ENCODE measurements at regions not wholly inside any gene's neighbourhood (a gene's known extent, or its start where the extent isn't known, plus 50 kb on each side); places are given as distances from the start of the nearest gene placed in this dataset.

DNA sequence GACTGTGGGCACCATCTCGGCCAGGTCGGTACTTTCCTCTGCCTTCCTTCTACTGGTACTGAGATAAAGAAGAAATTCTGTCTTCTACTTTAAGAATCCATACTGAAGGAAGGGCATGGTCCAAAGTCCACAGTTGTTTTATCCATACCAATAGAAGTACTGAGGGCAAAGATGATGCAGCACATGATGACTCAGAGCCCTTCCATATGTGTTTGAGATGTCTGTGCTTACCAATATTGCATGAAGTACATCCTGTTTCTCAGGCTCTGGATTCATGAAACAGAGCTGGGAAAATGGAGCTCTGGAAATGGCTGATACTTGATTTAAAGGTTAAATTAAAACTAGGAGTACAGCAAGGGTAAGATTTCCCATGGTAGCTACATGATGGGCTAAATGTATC lies 799.9 kb downstream of the NLGN4Y start:
- no peak for DNase-seq (ENCODE audit: low read depth in 4 of 6, low spot score in 6 of 6)
- H3K4me1 ChIP-seq (ENCODE audit: control insufficient read depth, insufficient read depth, low read length): no peaks in the 10 kb centered on the region
- no CpG with 5 or more reads among the region's 2 CpGs for WGBS (ENCODE audit: insufficient coverage)
- no peak overlapping the region for H3K4me3 ChIP-seq (ENCODE audit: low read depth, low read length)
- H3K36me3 ChIP-seq (ENCODE audit: control insufficient read depth, insufficient read depth, low read length): no peaks in the 10 kb centered on the region
- no peaks in the 10 kb centered on the region for H3K27me3 ChIP-seq (ENCODE audit: control insufficient read depth, insufficient read depth, low read length)
- H3K9me3 ChIP-seq (ENCODE audit: control insufficient read depth, insufficient read depth, low read length): no peaks in the 10 kb centered on the region
- H3K27ac ChIP-seq (ENCODE audit: low read depth, low read length): no peak overlapping the region

DNA sequence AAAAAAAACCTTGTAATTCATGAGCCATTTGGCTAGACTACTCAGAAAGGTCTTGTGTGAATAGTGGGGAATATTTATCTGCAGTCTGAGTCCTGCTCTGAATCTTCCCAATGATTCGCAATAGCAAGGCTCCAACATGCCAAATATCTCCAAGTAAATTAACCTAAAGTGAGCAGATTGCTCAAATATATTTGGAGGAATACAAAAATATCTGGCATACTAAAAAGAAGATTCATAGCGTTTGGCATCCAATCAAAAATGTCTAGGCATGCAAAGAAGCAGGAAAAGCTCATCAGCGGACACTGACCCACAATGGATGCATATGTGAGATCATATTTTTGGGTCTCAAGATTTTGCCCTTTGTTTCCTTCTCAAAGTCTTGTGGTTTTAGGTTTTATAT lies 800.9 kb downstream of the NLGN4Y start:
- no peak overlapping the region for H3K27ac ChIP-seq (ENCODE audit: low read depth, low read length)
- WGBS (ENCODE audit: insufficient coverage): no CpG with 5 or more reads among the region's 3 CpGs
- no peaks in the 10 kb centered on the region for H3K9me3 ChIP-seq (ENCODE audit: control insufficient read depth, insufficient read depth, low read length)
- DNase-seq (ENCODE audit: low read depth in 4 of 6, low spot score in 6 of 6): no peak
- no peaks in the 10 kb centered on the region for H3K36me3 ChIP-seq (ENCODE audit: control insufficient read depth, insufficient read depth, low read length)
- no peak overlapping the region for H3K4me3 ChIP-seq (ENCODE audit: low read depth, low read length)
- no peaks in the 10 kb centered on the region for H3K4me1 ChIP-seq (ENCODE audit: control insufficient read depth, insufficient read depth, low read length)
- H3K27me3 ChIP-seq (ENCODE audit: control insufficient read depth, insufficient read depth, low read length): no peaks in the 10 kb centered on the region

DNA sequence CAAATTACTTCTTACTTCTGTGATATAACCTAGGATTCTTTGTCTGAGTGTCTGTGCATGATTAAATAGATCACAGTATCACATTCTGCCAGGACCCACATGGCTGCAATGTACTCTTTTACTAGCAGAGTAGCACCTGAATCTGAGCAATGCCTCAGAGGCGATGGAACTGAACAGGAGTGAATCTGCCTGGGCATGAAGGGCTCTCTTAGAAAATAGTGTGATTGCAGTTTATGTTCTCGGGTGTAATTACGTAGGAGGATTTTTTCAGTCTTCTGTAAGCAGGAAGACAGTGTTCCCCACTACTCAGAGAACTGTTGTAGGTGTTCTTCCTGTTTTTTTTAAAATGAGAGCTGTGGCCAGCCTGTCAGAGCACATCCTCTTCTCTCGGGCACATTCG lies 802.3 kb downstream of the NLGN4Y start:
- no peaks in the 10 kb centered on the region for H3K9me3 ChIP-seq (ENCODE audit: control insufficient read depth, insufficient read depth, low read length)
- no peak overlapping the region for H3K27ac ChIP-seq (ENCODE audit: low read depth, low read length)
- H3K27me3 ChIP-seq (ENCODE audit: control insufficient read depth, insufficient read depth, low read length): no peaks in the 10 kb centered on the region
- no CpG with 5 or more reads among the region's 5 CpGs for WGBS (ENCODE audit: insufficient coverage)
- H3K4me1 ChIP-seq (ENCODE audit: control insufficient read depth, insufficient read depth, low read length): no peaks in the 10 kb centered on the region
- H3K4me3 ChIP-seq (ENCODE audit: low read depth, low read length): no peak overlapping the region
- no peak for DNase-seq (ENCODE audit: low read depth in 4 of 6, low spot score in 6 of 6)
- no peaks in the 10 kb centered on the region for H3K36me3 ChIP-seq (ENCODE audit: control insufficient read depth, insufficient read depth, low read length)

DNA sequence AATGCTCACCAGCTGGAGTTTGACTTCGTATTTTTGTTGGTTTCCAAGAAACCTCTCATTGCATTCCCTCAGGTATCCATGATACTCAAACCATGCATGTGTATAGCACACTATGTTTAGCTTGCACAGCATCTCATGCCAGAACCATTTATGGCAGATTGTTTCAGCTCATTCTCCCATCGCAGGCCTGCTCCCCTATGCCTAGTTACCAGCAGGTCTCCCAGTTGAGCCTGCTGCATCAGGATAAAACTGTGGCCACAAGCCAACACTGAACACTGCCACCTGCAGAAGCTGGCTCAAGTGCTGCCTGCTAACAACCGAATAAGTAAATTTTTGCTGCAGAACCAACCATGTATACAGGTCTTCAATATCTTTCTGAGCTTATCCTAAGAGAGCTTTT lies 804.5 kb downstream of the NLGN4Y start:
- peak in 2 of 6 donors; percentile 3 to 72 for DNase-seq (ENCODE audit: low read depth in 4 of 6, low spot score in 6 of 6)
- H3K4me3 ChIP-seq (ENCODE audit: low read depth, low read length): no peak overlapping the region

DNA sequence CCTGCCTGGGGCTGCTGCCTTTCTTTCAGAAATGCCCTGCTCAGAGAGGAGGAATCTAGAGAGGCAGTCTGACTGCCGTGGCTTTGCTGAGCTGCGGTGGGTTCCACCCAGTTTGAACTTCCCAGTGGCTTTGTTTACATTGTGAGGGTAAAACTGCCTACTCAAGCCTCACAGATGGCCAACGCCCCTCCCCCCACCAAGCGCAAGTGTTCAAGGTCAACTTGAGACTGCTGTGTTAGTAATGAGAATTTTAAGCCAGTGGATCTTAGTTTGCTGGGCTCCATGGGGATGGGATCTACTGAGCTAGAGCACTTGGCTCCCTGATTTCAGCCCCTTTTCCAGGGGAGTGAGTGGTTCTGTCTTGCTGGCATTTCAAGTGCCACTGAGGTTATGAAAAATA lies 819.2 kb downstream of the NLGN4Y start:
- no peak for DNase-seq (ENCODE audit: low read depth in 4 of 6, low spot score in 6 of 6)
- no peaks in the 10 kb centered on the region for H3K9me3 ChIP-seq (ENCODE audit: control insufficient read depth, insufficient read depth, low read length)
- H3K27me3 ChIP-seq (ENCODE audit: control insufficient read depth, insufficient read depth, low read length): no peaks in the 10 kb centered on the region
- no peak overlapping the region for H3K4me3 ChIP-seq (ENCODE audit: low read depth, low read length)
- no peaks in the 10 kb centered on the region for H3K4me1 ChIP-seq (ENCODE audit: control insufficient read depth, insufficient read depth, low read length)
- H3K27ac ChIP-seq (ENCODE audit: low read depth, low read length): no peak overlapping the region
- no peaks in the 10 kb centered on the region for H3K36me3 ChIP-seq (ENCODE audit: control insufficient read depth, insufficient read depth, low read length)
- no CpG with 5 or more reads among the region's 4 CpGs for WGBS (ENCODE audit: insufficient coverage)

More for the DNA sequence above, 804.5 kb downstream of the NLGN4Y start:
- Histone ChIP-seq H3K36me3 (ENCODE audit: control insufficient read depth, insufficient read depth, low read length) (no peaks in the 10 kb centered on the region), H3K27ac (ENCODE audit: low read depth, low read length) (no peak overlapping the region), H3K27me3 (ENCODE audit: control insufficient read depth, insufficient read depth, low read length) (no peaks in the 10 kb centered on the region), H3K9me3 (ENCODE audit: control insufficient read depth, insufficient read depth, low read length) (no peaks in the 10 kb centered on the region), H3K4me1 (ENCODE audit: control insufficient read depth, insufficient read depth, low read length) (no peaks in the 10 kb centered on the region)
- no CpG with 5 or more reads among the region's 3 CpGs for WGBS (ENCODE audit: insufficient coverage)

DNA sequence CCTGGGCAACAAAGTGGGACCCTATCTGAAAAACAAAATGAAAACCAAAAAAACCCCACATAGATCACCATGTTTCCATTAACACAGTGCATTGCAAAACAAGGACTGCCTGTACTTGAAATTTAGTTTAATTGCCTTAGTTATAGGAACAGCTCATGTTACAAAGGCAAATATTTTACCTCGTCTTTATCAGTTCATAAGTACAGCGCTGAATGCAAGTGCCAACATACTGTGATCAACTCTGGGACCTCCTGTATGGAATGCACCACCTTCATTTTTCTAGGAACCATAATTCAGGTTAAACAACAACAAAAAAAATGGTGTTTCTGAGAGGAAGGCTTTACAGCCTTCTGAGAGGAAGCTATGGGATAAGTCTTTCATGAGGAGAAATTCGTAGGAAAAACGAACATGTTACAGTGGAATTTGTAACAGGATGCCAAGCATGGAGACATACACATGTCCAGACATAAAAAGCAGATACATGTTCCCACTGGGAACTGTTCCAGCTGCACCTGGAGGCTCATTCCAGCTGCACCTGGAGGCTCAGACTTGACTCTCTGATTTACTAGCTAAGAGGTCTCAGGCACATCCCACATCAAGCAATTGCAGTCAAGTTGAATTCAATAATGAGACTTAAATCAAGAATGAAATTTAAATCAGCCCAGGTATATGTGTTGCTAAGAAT lies 821.3 kb downstream of the NLGN4Y start:
- H3K36me3 ChIP-seq (ENCODE audit: control insufficient read depth, insufficient read depth, low read length): no peaks in the 10 kb centered on the region
- no peaks in the 10 kb centered on the region for H3K9me3 ChIP-seq (ENCODE audit: control insufficient read depth, insufficient read depth, low read length)
- H3K4me1 ChIP-seq (ENCODE audit: control insufficient read depth, insufficient read depth, low read length): no peaks in the 10 kb centered on the region
- WGBS (ENCODE audit: insufficient coverage): no CpG with 5 or more reads among the region's 4 CpGs
- H3K27ac ChIP-seq (ENCODE audit: low read depth, low read length): no peak overlapping the region
- no peak for DNase-seq (ENCODE audit: low read depth in 4 of 6, low spot score in 6 of 6)
- no peaks in the 10 kb centered on the region for H3K27me3 ChIP-seq (ENCODE audit: control insufficient read depth, insufficient read depth, low read length)
- H3K4me3 ChIP-seq (ENCODE audit: low read depth, low read length): no peak overlapping the region

DNA sequence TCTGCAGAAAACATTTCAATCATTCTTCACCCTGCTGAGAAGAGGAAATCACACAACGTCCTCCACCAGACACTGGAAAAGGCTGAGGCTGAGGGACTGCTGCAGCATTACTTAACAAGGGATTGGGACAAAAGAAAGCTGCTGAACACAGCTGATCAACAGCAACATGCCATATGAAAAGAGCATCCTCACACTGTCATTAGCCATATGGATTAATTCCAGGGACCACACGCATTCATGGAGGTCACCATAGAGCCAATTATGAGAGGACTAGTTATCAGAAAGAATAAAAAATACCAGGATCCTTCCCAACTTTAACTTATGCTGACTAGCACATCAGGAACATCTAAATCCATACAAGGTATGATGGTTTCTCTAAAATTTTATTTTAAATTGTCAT lies 825.0 kb downstream of the NLGN4Y start:
- H3K27me3 ChIP-seq (ENCODE audit: control insufficient read depth, insufficient read depth, low read length): no peaks in the 10 kb centered on the region
- H3K4me1 ChIP-seq (ENCODE audit: control insufficient read depth, insufficient read depth, low read length): no peaks in the 10 kb centered on the region
- no peak overlapping the region for H3K27ac ChIP-seq (ENCODE audit: low read depth, low read length)
- no peak for DNase-seq (ENCODE audit: low read depth in 4 of 6, low spot score in 6 of 6)
- H3K36me3 ChIP-seq (ENCODE audit: control insufficient read depth, insufficient read depth, low read length): no peaks in the 10 kb centered on the region
- no peak overlapping the region for H3K4me3 ChIP-seq (ENCODE audit: low read depth, low read length)
- no peaks in the 10 kb centered on the region for H3K9me3 ChIP-seq (ENCODE audit: control insufficient read depth, insufficient read depth, low read length)
- no CpG with 5 or more reads among the region's 2 CpGs for WGBS (ENCODE audit: insufficient coverage)

DNA sequence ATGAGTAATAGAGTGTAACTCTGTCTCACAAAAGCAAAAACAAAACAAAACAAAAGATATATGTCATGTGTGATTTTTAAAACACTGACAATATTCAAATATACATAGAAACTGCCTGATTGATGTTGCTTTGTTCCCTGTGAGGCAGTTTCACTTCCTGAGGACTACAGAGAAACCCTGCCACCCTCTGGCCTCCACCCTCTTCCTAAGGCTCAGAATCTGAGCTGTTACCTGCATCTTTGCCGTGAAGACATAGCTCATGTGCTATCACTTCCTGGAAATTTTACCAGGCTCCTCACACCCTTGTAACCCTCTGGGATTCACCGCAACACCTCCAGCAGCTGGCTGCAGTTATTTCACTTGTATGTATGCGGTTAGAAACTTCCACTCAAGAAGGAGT lies 831.0 kb downstream of the NLGN4Y start:
- WGBS (ENCODE audit: insufficient coverage): no CpG with 5 or more reads among the region's 3 CpGs
- no peaks in the 10 kb centered on the region for H3K27me3 ChIP-seq (ENCODE audit: control insufficient read depth, insufficient read depth, low read length)
- DNase-seq (ENCODE audit: low read depth in 4 of 6, low spot score in 6 of 6): no peak
- H3K36me3 ChIP-seq (ENCODE audit: control insufficient read depth, insufficient read depth, low read length): no peaks in the 10 kb centered on the region
- H3K4me1 ChIP-seq (ENCODE audit: control insufficient read depth, insufficient read depth, low read length): no peaks in the 10 kb centered on the region
- no peak overlapping the region for H3K4me3 ChIP-seq (ENCODE audit: low read depth, low read length)
- no peaks in the 10 kb centered on the region for H3K9me3 ChIP-seq (ENCODE audit: control insufficient read depth, insufficient read depth, low read length)
- H3K27ac ChIP-seq (ENCODE audit: low read depth, low read length): no peak overlapping the region

DNA sequence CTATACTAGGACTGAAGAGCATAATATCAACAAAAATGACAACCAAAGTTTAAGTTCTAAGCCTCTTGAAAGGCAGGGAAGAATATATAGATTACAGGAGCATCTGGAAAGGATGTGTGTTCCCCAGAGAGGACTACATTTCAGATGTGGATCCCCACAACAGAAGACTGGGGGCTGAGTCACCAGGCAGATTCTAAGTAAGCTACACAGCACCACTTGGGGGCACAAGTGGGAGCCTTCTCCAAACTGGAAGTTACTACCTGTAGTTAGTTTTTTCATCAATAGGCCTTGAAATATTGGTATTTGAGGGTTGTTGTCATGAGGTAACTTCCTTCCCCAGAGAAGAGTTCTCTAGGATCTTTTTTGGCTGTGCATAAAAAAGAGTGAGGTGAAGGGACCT lies 836.1 kb downstream of the NLGN4Y start:
- H3K4me1 ChIP-seq (ENCODE audit: control insufficient read depth, insufficient read depth, low read length): no peaks in the 10 kb centered on the region
- no peaks in the 10 kb centered on the region for H3K9me3 ChIP-seq (ENCODE audit: control insufficient read depth, insufficient read depth, low read length)
- DNase-seq (ENCODE audit: low read depth in 4 of 6, low spot score in 6 of 6): no peak
- H3K27ac ChIP-seq (ENCODE audit: low read depth, low read length): no peak overlapping the region
- H3K27me3 ChIP-seq (ENCODE audit: control insufficient read depth, insufficient read depth, low read length): no peaks in the 10 kb centered on the region
- no peaks in the 10 kb centered on the region for H3K36me3 ChIP-seq (ENCODE audit: control insufficient read depth, insufficient read depth, low read length)
- no peak overlapping the region for H3K4me3 ChIP-seq (ENCODE audit: low read depth, low read length)

DNA sequence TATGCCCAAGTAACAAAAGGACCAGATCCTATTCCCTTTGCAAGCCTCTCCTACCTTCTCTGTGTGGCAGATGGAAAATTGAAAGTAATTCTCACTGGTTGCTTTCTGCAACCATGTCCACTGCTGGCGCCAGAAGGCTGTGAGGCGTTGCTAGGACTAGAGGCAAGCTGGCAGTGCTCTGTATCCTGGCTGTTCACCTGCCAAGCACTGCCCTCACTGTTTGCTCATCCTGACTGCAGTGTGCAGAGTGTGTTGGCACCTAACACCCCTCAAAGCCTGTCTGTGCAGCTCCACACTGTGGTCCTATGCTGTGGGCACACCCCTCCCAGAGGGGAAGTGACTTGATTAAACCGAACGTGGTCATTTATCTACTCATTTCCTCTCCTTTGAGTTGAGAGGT lies 840.7 kb downstream of the NLGN4Y start:
- no peaks in the 10 kb centered on the region for H3K4me1 ChIP-seq (ENCODE audit: control insufficient read depth, insufficient read depth, low read length)
- no peak overlapping the region for H3K4me3 ChIP-seq (ENCODE audit: low read depth, low read length)
- H3K27ac ChIP-seq (ENCODE audit: low read depth, low read length): no peak overlapping the region
- H3K9me3 ChIP-seq (ENCODE audit: control insufficient read depth, insufficient read depth, low read length): no peaks in the 10 kb centered on the region
- no peaks in the 10 kb centered on the region for H3K27me3 ChIP-seq (ENCODE audit: control insufficient read depth, insufficient read depth, low read length)
- no peak for DNase-seq (ENCODE audit: low read depth in 4 of 6, low spot score in 6 of 6)
- no peaks in the 10 kb centered on the region for H3K36me3 ChIP-seq (ENCODE audit: control insufficient read depth, insufficient read depth, low read length)
- no CpG with 5 or more reads among the region's 4 CpGs for WGBS (ENCODE audit: insufficient coverage)
